EL (cell line): ENCODE measurements at regions not wholly inside any gene's neighbourhood (a gene's known extent, or its start where the extent isn't known, plus 50 kb on each side); places are given as distances from the start of the nearest gene placed in this dataset.
"Not testable (repeated sequence)": the region's sequence is repeated elsewhere in the genome, so short reads cannot be mapped to it uniquely, and the experiment has no call there.

Experiments
- DNase-seq: peaks from one replicate; pipeline ENCODE4 v3.0.0-alpha.2; 2016

- DNase-seq, result not testable (repeated sequence)
These were observed 339.3 kb upstream of the PLGLB1 start for GRCh38 chr2:87360927-87361326.

GRCh38 chr2:87361805-87362204 lies 340.2 kb upstream of the PLGLB1 start:
- not testable (repeated sequence) for DNase-seq

GRCh38 chr2:87364379-87364778 lies 342.7 kb upstream of the PLGLB1 start:
- not testable (repeated sequence) for DNase-seq

- DNase-seq, result not testable (repeated sequence)
These were observed 343.4 kb upstream of the PLGLB1 start for GRCh38 chr2:87365038-87365437.

- not testable (repeated sequence) for DNase-seq
These were observed 361.8 kb upstream of the PLGLB2 start for GRCh38 chr2:87386063-87386560.

- DNase-seq, result not testable (repeated sequence)
These were observed 352.1 kb upstream of the PLGLB2 start for GRCh38 chr2:87395784-87396183.

GRCh38 chr2:87396551-87397265 lies 351.2 kb upstream of the PLGLB2 start:
- not testable (repeated sequence) for DNase-seq

GRCh38 chr2:87397276-87398065 lies 350.4 kb upstream of the PLGLB2 start:
- DNase-seq, result not testable (repeated sequence)

GRCh38 chr2:87398567-87399305 lies 349.2 kb upstream of the PLGLB2 start:
- DNase-seq, result not testable (repeated sequence)

- DNase-seq, result no peak
These were observed 346.1 kb upstream of the PLGLB2 start for GRCh38 chr2:87401726-87402345.

- no peak for DNase-seq
These were observed 344.1 kb upstream of the PLGLB2 start for GRCh38 chr2:87403893-87404175.

- not testable (repeated sequence) for DNase-seq
These were observed 343.3 kb upstream of the PLGLB2 start for GRCh38 chr2:87404411-87405255.

- not testable (repeated sequence) for DNase-seq
These were observed 342.2 kb upstream of the PLGLB2 start for GRCh38 chr2:87405531-87406216.

- DNase-seq, result not testable (repeated sequence)
These were observed 341.3 kb upstream of the PLGLB2 start for GRCh38 chr2:87406406-87407175.

- not testable (repeated sequence) for DNase-seq
These were observed 338.3 kb upstream of the PLGLB2 start for GRCh38 chr2:87409601-87410000.

GRCh38 chr2:87410371-87410770 lies 337.5 kb upstream of the PLGLB2 start:
- not testable (repeated sequence) for DNase-seq

- not testable (repeated sequence) for DNase-seq
These were observed 335.7 kb upstream of the PLGLB2 start for GRCh38 chr2:87412036-87412820.

- DNase-seq, result not testable (repeated sequence)
These were observed 333.6 kb upstream of the PLGLB2 start for GRCh38 chr2:87414331-87414730.

GRCh38 chr2:87414795-87415570 lies 332.9 kb upstream of the PLGLB2 start:
- DNase-seq, result not testable (repeated sequence)
